Testis (tissue), 2 donors: ENCODE measurements at regions not wholly inside any gene's neighbourhood (a gene's known extent, or its start where the extent isn't known, plus 50 kb on each side); places are given as distances from the start of the nearest gene placed in this dataset.

Experiments used
- DNase-seq: peaks from one replicate; pipeline ENCODE4 v3.0.0-alpha.2; 2019
- H3K27ac ChIP-seq, 2 donors: fragments of 200-600 bp; sonication (generic); one replicate each; pipeline ENCODE4 v1.5.1; 2019
- H3K27me3 ChIP-seq: fragments of 200-600 bp; sonication (generic); one replicate; pipeline ENCODE4 v1.5.1; 2019
- H3K36me3 ChIP-seq: fragments of 200-600 bp; sonication (generic); one replicate; pipeline ENCODE4 v1.5.1; 2017; ENCODE audit warnings: low read depth; ENCODE audit errors: missing control alignments
- H3K4me1 ChIP-seq: fragments of 200-600 bp; sonication (generic); one replicate; pipeline ENCODE4 v1.5.1; 2019
- H3K4me3 ChIP-seq, 2 donors: fragments of 200-600 bp; sonication (generic); one replicate each; pipeline ENCODE4 v1.5.1; 2017 to 2019
- H3K9me3 ChIP-seq: fragments of 200-600 bp; sonication (generic); one replicate; pipeline ENCODE4 v1.5.1; 2017
- CTCF ChIP-seq, 3 experiments: fragments of 450-650 bp in 2 of 3; fragments of 200-600 bp in 1 of 3; sonication (generic) in 1 of 3; IDR thresholded peaks; one replicate each; pipeline ENCODE4 v1.5.1; 2016 to 2019; ENCODE audit warnings: antibody characterized with exemption in 3 of 3, mild to moderate bottlenecking in 2 of 3, moderate library complexity in 1 of 3
- POLR2A ChIP-seq: fragments of 450-650 bp; IDR thresholded peaks from one replicate; pipeline ENCODE4 v1.6.1; 2017; ENCODE audit warnings: antibody characterized with exemption, mild to moderate bottlenecking, moderate library complexity
- WGBS, 2 donors: methylation state at CpG; one replicate each; pipeline ENCODE4 v1.1.5; 2018; 5-methylcytosine and 5-hydroxymethylcytosine counted together
- intact Hi-C: fragments of 100-400 bp; cut with DNase I; formaldehyde crosslinking; loops from one replicate; pipeline ENCODE4 v1.15.1; 2023; ENCODE audit warnings: low total_unique reads

GRCh38 chr11:30113326-30113898 lies 96.6 kb upstream of the KCNA4 start:
- TF ChIP-seq CTCF (IDR thresholded peaks at IDR 0.05) (no peak), POLR2A (no peak)
- intact Hi-C loops, result no loop called here
- 58 to 70% methylated on average over 2 of the region's 2 CpGs for WGBS, 2 donors
- H3K4me3 ChIP-seq, result no peak overlapping the region
- H3K27ac ChIP-seq, result no peak overlapping the region
- no peaks in the 10 kb centered on the region for H3K27me3 ChIP-seq
- no peaks in the 10 kb centered on the region for H3K9me3 ChIP-seq
- no peaks in the 10 kb centered on the region for H3K4me1 ChIP-seq
- no peak for DNase-seq
- H3K36me3 ChIP-seq, result no peaks in the 10 kb centered on the region

DNA sequence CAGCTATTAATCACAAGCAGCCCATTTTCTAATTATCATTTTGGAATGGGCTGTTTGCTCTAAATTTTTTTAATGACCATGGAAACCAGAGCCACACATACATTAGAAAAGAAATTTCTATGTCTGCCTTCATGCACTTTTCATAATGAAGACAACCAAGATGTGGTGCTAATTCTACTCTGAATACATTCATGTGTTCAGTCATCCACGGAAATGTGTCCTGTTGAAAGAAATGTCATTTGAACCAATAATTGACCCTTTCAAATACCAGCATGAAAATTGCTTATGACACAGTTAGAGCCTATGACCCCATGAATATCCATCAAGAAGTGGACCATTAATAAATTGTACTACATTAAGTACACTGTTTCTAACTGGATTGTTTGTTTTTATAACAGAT lies 99.7 kb upstream of the KCNA4 start:
- TF ChIP-seq POLR2A, result no peak
- TF ChIP-seq CTCF (IDR thresholded peaks at IDR 0.05), result no peak
- H3K27me3 ChIP-seq, result no peaks in the 10 kb centered on the region
- no peaks in the 10 kb centered on the region for H3K36me3 ChIP-seq
- no peak overlapping the region for H3K27ac ChIP-seq
- 80 to 84% methylated on average over 1 of the region's 1 CpG for WGBS, 2 donors
- no peak overlapping the region for H3K4me3 ChIP-seq
- intact Hi-C loops, result no loop called here
- DNase-seq, result no peak
- H3K4me1 ChIP-seq, result no peaks in the 10 kb centered on the region
- no peaks in the 10 kb centered on the region for H3K9me3 ChIP-seq

DNA sequence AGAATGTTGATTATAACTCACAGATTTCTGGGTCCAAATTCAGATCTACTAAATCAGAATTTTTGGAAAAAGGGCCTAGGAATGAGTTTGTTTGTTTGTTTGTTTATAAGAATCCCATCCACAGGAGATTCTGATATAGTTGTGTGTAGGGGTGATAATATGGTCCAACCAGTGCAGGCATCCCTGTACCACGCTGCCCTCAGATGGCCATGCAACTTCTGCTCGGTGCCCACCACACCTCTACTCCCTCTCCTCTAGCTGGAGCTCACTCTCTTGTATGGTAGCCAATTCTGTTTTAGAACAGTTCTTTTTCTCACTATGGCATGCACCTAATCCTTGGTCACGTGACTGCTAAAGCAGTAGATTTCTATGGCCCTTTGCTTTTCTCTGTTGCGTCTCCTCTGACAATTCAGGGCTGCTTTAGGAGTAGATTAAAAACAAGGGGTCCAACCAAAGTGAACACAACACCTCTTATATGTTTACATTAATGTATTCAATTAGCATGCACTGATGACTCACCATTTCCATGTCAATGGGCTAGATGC lies 103.3 kb upstream of the KCNA4 start:
- H3K27ac ChIP-seq, result no peak overlapping the region
- intact Hi-C loops, result no loop called here
- H3K4me3 ChIP-seq, result no peak overlapping the region
- TF ChIP-seq CTCF (IDR thresholded peaks at IDR 0.05), result no peak
- TF ChIP-seq POLR2A, result no peak
- no peak for DNase-seq
- H3K27me3 ChIP-seq, result no peaks in the 10 kb centered on the region
- H3K36me3 ChIP-seq, result no peaks in the 10 kb centered on the region
- no peaks in the 10 kb centered on the region for H3K4me1 ChIP-seq
- no peaks in the 10 kb centered on the region for H3K9me3 ChIP-seq
- WGBS, 2 donors, result 89 to 96% methylated on average over 4 of the region's 4 CpGs

- no peak overlapping the region for H3K27ac ChIP-seq
- TF ChIP-seq CTCF (IDR thresholded peaks at IDR 0.05) (no peak), POLR2A (no peak)
- H3K9me3 ChIP-seq, result no peaks in the 10 kb centered on the region
- H3K27me3 ChIP-seq, result no peaks in the 10 kb centered on the region
- DNase-seq, result no peak
- H3K4me1 ChIP-seq, result no peaks in the 10 kb centered on the region
- no peak overlapping the region for H3K4me3 ChIP-seq
- intact Hi-C loops, result no loop called here
- H3K36me3 ChIP-seq, result no peaks in the 10 kb centered on the region
- 87 to 92% methylated on average over 2 of the region's 2 CpGs for WGBS, 2 donors
Measured at GRCh38 chr11:30125456-30125855, 105.4 kb upstream of the FSHB start.

DNA sequence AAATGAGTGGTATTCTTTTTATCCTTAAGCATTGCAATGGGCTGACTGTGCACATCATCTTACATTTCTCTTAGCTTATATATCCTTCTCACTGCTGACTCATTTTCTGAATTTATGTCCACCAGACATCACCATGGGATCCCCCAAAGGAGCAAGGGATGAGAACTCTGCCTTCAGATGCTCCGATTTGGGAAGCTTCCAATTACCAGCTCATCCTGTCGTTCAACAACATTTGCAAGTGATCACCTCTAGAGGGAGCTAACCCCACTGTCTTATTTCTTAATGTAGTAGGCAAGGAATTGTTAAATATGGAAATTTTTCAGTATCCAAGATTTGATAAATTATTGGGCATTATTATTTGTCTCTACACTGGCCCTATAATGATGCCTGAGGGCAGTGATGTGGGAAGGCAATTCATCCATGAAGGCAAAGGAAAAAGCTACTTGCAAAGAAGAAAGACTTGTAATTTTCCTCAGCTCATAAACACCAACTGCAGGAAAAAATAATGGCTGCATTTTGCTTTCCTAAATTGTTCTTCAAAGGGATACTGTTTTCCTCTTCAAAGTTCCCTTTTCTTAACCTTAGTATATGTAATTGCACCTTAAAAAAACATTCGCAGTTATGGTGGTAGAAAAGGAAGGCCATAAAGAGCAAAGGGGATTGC lies 102.4 kb upstream of the FSHB start:
- DNase-seq, result peak; percentile 21
- no peak for TF ChIP-seq POLR2A
- TF ChIP-seq CTCF (IDR thresholded peaks at IDR 0.05), result peak; percentile 16 to 60 (median 49)
- H3K36me3 ChIP-seq, result no peaks in the 10 kb centered on the region
- intact Hi-C loops, result no loop called here
- no peaks in the 10 kb centered on the region for H3K4me1 ChIP-seq
- no peaks in the 10 kb centered on the region for H3K9me3 ChIP-seq
- H3K4me3 ChIP-seq, result no peak overlapping the region
- 41 to 43% methylated on average over 3 of the region's 3 CpGs for WGBS, 2 donors
- H3K27me3 ChIP-seq, result no peaks in the 10 kb centered on the region
- no peak overlapping the region for H3K27ac ChIP-seq
